SK-N-DZ (cell line): ENCODE measurements at regions not wholly inside any gene's neighbourhood (a gene's known extent, or its start where the extent isn't known, plus 50 kb on each side); places are given as distances from the start of the nearest gene placed in this dataset.
"Not testable (repeated sequence)": the region's sequence is repeated elsewhere in the genome, so short reads cannot be mapped to it uniquely, and the experiment has no call there.

ENCODE experiments used
- DNase-seq: peaks from one replicate; pipeline ENCODE4 v3.0.0-alpha.2; 2015; ENCODE audit warnings: low spot score

DNA sequence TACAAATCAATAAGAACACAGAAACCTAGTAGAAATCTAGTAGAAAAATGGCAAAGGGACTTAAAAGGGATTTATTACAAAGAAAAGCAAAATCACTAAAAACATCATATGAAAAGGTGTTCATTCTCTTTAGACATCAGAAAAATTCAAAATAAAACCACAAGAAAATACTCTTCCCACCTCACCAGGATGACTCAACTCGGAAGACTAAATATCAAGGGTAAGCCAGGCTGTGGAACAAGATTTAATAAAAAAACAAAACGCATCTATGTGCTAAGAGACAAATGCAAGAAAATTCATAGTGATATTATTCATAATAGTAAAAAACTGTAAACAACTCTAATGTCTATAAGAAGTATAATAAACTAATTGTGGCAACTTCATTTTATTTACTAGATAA is 181.6 kb upstream of the GHR start:
- no peak for DNase-seq

DNA sequence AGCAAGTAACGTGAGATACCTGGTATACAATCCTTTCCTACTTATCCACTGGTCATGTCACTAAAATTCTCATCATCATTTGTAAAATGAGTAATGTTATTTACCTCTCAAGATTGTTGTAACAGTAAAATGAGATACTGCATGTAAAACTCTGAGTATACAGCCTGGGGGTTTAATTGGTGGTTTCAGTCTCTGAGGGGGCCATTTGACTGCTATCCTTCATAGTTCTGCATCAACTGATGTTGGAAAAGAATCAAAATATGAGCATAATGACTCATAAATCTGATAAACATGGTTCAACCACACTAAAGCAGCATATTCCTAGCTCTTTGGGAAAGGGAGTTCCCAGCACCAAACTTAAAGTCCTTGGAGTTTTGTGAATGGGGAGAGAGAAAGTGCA is 181.0 kb upstream of the GHR start:
- DNase-seq: no peak

DNA sequence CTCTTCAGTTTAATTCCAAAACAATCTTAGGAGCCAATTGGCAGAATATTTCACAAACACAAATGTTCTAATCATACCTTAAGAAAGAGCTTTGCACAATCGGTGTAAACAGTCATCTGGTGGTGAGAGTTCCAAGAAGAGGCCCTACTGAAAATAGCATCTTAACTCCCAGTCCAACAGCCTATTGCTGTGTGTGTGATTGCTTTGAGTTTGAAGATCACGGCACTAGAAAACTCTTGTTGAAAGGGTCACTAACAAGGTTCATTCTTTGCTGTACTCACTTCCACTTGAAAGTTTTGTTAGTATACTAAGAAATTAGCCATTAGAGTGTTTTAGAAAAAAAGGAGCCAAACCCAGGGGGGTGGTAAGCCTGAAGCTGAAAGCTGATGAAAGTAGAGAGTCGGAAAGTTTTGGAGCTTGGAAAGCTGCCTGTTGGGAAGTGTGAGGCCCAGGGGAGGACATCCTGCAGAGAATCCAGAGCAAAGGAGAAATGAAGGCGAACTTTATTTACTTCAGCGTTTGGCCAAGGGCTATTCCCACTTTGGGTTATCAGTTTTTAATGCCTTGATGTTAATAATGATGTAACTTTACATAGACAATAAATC is 180.3 kb upstream of the GHR start:
- no peak for DNase-seq

DNA sequence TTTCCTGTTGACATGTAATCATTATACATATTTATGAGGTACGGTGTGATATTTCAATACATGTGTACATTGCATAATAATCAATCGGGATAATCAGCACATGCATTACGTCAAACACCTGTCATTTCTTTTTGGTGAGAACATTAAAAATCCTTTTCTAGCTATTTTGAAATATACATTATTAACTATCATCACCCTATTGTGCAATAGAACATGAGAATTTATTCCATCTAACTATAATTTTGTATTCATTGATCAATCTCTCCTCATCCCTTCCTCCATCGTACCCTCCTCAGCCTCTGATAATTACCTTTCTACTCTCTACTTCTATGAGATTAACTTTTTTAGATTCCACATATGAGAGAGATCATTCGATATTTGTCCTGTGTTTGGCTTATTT is 170.9 kb upstream of the GHR start:
- no peak for DNase-seq

DNA sequence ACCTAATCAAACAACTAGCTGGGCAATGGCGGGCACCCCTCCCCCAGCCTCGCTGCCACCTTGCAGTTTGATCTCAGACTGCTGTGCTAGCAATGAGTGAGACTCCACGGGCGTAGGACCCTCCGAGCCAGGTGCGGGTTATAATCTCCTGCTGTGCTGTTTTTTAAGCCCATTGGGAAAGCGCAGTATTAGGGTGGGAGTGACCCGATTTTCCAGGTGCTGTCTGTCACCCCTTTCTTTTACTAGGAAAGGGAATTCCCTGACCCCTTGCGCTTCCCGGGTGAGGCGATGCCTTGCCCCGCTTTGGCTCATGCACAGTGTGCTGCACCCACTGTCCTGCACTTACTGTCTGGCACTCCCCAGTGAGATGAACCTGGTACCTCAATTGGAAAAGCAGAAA is 163.3 kb upstream of the GHR start:
- DNase-seq: not testable (repeated sequence)

DNA sequence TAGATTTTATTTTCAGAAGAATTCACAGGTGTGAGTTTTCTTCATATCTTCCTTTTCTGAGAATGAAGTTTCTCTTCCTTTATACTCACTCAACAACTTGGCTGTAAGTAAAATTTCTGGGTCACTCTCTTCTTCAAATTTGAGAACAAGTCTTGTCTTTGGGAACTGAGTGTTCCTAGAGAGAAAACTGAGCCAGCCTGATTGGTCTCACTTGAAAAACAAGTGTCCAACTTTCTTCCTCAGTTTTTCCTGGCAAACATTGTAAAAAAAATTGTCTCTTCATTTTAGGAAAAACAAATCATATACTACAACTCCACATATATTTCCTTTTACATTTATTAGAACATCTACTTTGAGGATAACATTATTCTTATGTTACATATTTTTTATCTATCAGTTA is 156.1 kb upstream of the GHR start:
- no peak for DNase-seq

DNA sequence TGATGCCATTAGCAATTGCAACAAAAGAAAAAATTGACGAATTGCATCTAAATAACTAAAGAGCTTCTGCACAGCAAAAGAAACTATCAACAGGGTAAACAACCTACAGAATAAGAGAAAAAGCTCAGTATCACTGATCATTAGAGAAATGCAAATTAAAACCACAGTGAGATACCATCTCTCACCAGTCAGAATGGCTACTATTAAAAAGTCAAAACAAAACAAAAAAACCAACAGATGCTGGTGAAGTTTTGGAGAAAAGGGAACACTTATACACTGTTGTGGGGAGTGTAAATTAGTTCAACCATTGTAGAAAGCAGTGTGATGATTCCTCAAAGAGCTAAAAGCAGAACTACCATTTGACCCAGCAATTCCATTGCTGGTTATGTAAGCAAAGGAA is 155.1 kb upstream of the GHR start:
- not testable (repeated sequence) for DNase-seq

DNA sequence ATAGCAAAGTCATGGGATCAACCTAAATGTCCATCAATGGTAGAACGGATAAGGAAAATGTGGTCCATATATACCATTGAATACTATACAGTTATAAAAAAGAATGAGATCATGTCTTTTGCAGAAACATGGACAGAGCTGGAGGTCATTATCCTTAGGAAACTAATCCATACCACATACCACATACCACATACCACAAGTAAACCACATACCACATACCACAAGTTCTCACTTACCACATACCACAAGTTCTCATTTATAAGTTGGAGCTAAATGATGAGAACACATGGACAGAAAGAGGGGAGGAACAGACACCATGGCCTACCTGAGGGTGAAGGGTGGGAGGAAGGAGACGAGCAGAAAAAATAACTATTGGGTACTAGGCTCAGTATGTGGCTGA is 154.6 kb upstream of the GHR start:
- DNase-seq: no peak

DNA sequence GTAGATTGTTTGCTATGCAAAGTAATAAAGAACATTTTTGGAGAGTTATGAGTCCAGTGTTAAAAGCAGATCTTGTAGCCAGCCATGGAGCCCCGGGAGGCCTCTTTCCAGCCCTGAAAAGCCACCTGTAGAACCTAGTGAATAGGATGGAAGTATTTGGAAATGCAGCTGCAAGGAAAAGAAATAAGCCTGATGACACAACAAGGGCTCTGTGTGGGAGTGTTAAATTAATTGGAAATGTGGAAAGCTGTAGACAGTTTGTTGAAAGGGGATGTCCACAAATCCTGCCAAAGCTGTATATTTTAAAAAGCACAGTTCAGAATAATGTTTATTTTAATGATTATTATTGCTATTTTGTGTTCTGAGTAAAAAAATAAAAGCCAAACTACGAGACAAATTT is 152.5 kb upstream of the GHR start:
- DNase-seq: no peak

DNA sequence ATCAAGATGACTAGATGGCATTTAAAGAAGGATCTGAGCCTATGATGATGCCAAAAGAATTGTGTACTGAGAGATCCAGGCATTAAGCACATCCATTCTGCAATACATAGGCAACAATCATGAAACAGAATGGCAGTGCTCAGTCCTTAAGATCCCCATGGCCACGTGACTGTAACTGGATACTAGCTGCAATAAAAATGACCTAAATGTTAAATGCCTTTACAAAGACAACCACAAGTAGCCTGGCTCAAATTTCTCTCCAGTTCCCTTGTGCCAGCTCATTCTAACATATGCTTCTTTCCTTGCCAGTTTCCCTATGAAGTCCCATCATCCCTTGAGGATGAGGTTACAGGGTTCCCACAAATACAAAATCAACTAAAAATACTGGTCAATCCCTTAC is 148.3 kb upstream of the GHR start:
- DNase-seq: no peak

DNA sequence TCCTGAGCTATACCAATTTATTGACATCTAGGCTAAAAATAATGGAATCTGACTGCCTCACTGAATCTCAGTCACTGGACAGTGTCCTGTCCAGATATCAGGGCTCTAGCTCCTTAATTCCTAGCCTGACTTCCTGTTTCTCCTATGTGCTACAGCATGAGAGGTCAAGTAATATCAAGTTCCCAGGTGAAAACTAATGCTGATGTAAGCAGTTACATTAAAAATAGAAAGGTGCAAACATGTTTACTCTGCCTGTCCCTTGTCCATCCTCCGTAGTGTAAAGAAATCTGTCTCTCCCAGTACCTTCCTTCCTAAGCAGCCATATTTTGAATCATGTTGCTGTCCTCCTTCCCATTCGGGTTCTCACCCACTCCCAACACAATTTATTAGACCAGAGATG is 145.9 kb upstream of the GHR start:
- no peak for DNase-seq

DNA sequence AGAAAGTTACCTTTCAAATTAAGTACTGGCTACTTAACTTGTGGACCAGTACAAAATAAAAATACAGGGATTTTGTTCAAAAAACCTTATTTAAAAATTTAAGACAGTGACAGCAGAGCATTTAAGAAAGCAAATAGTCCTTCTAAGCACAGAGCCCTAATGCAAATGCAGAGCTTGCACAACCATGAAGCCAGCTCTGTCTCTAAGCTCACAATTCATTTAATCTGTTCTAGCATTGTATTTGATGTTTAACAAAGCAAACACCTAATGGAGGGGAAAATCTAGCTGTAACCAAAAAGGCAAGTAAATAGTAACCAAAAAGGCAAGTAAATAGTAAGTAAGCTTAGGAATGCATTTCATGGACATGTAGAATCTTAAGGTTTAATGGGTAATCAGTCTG is 138.7 kb upstream of the GHR start:
- DNase-seq: no peak

DNA sequence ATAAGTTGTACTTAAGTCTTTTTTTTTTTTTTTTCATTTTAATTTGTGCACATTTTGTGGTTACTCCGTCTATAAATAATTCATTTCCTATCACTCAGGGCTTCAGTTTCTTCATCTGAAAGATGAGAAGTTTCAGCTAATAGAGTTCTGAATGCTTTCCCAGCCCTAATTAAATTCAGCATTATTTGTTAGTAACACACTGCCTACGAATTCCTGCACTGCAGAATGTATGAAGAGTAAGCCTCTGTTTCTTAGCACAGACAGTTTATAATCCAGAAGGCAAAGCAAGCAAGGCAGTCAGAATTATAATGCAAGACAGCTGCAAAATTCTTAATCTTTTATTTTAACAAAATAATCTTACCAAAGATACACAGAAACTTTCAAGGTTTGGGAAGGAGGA is 138.0 kb upstream of the GHR start:
- DNase-seq: no peak

DNA sequence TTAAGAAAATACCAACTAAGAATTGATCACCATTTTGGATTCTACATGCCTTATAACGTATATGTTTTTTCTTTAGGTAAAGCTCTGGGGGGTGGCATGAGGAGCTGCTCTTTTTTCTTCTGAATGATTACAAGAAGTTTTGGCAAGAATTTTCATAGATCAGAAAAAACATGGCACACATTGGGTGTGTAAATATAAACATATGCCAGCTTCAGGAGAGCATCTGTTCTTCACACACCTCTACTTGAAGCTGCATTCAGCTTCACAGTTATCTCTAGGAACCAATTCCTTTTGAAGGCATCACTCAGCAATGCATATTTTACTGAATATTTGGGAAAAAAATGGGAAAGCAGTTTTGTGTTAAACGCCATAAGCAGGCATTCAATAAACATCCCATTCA is 122.7 kb upstream of the GHR start:
- DNase-seq: no peak

DNA sequence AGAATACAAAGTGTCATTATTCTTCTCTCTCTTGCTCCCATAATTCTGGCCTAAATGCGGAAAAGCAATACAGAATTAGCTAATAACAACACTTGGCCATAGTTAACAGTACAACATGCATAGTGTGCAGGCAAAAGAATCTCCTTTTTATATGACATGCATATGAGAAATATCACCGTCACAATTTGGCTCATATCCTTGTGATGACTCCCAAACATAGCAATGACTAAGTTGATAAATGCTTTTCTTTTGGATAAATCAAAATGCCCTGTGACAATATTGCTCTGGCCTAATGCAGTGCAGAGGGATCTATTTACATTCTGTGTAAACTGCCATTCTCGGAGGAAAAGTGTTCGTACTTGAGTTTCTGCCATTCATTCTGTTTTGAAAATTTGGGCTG is 121.9 kb upstream of the GHR start:
- DNase-seq: no peak

DNA sequence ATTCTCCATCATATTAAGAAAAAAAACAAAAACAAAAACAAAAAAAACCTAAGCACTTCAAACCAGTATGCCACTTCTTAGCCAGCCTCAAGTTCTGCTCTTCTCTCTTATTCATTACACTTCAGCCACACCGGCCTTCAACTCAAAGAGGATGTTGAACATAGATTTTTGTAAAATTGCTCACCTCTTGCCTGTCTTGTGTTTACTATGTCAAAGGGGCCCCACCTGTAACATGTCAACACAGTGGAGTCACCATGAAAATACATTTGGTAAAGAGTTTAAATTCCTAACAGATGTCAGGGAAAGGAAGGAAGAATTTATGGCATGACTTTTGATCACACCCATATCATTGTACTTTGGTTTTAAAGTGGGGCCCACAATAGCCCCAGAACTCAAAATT is 121.1 kb upstream of the GHR start:
- DNase-seq: no peak

DNA sequence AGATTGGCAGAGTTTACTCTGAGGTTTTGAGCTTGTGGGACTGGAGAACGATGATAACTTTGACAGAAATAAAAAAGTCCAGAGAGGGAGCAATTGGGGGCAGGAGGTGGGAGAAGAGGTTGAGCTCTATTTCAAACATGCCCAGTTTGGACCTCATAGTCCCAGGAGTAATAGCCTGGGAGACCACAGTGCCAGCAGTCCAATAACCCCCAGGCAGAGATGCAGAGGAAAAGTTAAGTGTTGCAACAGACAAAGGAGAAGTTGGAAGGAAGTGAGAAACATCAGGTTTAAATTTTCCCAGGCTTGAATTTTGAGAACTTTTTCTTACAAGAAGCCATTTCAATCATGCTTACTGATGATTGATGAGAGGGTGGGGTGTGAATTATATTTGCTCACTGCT is 117.0 kb upstream of the GHR start:
- DNase-seq: no peak

DNA sequence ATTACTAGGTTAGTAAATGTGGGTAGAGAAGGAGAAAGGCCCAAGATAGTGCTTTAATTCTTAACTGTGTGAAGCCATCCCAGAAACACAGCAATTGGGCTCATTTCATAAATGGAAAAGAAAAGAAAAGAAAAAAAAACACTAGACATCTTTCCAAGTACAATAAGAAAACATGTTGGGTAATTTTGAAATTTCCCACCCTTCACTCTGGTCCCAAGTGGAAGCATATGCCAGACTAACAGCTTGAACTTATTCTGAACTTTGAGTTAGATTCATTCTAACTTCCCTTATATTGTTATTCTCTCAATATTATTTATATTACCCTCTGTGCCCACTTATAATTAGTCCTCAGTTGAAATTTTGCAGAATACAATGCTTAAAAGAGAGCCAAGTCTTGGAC is 113.4 kb upstream of the GHR start:
- DNase-seq: no peak

DNA sequence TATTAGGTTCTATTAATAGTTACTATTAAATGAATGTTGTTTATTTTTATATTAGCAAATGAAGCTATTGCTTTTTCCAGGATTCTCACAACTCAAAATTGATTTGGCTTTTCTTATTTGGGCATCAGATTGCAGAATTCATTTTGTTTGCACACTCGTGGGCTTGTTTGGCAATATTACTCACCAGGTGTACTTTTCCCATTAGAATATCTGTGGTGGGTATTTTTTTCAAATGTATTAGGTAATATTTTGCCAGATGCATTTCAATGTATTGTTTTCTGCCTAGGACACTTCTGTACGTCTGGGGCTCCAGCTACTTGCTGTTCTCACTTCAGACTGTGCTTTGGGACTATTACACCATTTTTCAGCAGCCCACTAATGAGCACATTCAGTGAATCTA is 108.0 kb upstream of the GHR start:
- no peak for DNase-seq

DNA sequence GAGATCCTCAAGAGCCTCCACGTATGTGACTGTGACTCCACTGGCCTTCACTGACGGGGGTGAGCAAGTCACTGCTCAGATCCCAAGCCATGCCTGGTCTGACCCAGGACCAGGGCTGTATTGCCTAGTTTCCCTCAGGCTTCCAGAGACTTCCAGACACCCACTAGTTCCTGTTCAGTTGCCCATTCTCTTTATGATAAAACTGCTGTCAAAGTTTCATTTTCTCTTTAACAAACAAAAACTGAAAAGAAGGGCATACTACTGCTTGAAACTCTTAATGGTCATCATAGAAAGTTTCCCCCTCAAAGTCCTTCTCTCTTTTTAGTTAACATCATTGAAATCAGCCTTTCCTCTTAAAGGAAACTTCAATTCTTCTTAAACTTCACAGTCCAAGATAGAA is 105.7 kb upstream of the GHR start:
- no peak for DNase-seq

DNA sequence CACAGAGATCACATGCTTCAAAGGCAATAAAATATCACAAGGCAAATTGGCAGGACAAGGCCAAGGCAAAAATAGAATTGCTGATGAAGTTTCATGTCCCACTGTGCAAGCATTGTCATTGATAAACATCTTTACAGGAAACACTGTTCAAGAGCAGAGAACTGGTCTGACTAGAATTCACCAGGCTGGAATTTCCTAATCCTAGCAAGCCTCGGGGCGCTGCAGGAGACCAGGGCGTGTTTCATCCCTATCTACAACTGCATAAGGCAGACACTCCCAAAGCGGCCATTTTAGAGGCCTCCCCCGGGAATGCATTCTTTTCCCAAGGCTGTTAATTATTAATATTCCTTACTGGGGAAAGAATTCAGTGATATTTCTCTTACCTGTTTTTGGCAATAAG is 103.7 kb upstream of the GHR start:
- not testable (repeated sequence) for DNase-seq

DNA sequence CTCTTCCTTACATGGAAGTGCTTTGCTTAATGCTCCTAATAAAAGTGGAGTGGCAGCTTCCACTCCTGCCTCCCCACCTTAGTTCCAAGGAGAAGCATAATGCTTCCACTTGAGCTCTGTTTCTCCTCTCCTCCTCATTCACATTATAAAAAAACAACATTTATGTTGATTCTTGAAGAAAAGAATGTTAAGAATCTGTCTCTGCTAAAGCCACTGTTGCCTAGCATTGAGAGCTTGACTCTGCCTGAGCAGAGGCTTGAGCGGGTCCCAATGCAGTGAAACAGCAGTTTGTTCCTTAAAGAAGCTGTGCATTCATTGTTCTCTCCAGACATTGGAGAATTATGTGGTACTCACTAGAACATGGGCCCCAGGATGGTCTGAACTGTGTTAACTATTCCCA is 101.5 kb upstream of the GHR start:
- no peak for DNase-seq

DNA sequence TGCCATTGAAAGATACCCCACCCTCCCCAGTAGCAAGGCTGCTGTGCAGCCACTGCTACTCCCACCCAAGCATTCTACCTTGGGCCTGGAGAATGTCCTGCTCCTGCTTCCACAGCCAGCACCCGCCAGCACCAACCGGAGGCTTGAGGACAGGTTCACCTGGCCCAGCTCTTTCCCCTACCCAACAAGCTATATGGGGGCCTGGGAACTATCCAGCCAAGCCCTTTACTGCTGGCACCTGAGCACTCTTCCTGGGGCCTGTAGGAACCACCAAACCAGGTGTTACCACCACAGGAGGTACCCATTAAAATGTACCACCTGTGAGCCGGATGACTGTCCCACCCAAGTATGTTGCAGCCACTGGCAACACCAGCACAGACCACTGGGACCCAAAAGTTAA is 86.1 kb upstream of the GHR start:
- DNase-seq: no peak

DNA sequence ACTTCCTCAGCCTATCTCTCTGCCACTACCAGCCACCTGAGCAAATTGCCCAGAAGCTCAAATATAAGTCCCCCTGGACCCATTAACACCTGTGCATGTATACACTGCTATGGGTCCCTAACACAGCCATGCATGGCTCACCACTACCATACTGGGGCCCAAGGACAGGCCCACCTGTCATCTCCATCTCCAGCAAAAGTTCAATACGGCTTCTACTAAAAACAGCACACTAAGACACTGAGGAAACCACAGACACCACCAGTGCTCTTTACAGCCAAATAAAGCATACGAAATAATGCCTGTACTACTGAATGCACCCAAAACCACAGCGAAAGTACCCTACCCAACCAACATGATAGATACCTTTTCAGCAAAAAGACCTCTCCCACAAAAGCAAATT is 85.6 kb upstream of the GHR start:
- DNase-seq: no peak

DNA sequence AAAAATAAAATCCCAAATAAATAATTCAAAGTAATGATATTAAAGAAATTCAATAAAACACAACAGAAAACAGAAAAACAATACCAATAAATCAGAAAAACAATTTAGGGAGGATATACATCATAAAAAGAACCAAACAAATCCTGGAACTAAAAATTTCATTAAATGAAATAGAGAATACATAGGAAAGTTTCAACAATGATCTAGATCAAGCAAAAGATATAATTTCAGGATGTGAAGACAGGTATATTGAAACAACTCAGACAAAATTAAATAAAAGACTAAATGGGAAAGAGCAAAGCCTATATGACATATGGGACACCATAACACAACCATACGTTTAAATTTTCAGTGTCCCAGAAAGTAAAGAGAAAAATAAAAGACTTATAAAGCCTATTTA is 85.1 kb upstream of the GHR start:
- DNase-seq: no peak
